MV-4-11 (cell line): ENCODE measurements at regions not wholly inside any gene's neighbourhood (a gene's known extent, or its start where the extent isn't known, plus 50 kb on each side); places are given as distances from the start of the nearest gene placed in this dataset.
"Not testable (repeated sequence)": the region's sequence is repeated elsewhere in the genome, so short reads cannot be mapped to it uniquely, and the experiment has no call there.

Experiments used
- DNase-seq: peaks from one replicate; lab custom pipeline; 2025; lab: John Stamatoyannopoulos, UW

GRCh38 chr14:98914942-98915341 is 357.1 kb downstream of the BCL11B start:
- DNase-seq: no peak

DNA sequence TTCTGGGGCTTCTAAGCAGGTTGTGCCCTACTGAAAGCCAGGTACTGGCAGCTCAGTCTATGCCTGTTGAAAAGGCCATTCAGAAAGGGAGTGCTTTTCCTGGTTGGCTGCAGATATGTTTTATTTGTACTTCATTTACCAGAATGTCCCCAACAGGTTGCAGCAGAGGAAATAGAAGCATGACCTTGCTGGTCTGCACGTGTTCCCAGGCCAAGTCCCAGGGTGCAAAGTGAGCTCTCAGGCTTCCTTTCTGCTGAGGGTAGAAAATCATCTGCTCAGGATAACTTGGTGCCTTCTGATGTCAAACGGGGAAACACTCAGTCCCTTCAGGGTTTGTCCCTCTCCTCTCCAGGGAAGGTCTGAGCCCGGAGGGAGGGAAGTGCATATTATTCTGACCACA is 356.4 kb downstream of the BCL11B start:
- no peak for DNase-seq

DNA sequence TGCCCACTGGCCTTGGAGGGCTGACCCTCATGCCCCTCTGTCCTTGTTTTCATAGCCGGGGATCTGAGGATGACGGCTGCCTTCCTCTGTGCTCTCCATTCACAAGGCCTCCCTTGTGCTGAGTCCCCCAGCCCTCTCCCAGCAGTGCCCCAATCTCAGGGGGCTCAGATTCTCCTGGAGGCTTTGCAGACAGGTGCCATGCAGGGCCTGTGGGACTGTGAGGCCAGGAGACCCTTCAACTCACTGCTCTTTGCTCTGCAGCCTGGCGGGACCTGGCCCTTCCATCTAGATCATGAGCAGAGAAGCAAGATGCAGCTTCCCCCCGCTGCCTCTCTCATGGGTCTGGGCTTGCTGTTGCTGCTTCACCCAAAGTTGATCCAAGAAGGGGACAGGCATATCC is 356.0 kb downstream of the BCL11B start:
- DNase-seq: no peak

- peak; percentile 11 for DNase-seq
These were observed 355.5 kb downstream of the BCL11B start for GRCh38 chr14:98916476-98916875.

DNA sequence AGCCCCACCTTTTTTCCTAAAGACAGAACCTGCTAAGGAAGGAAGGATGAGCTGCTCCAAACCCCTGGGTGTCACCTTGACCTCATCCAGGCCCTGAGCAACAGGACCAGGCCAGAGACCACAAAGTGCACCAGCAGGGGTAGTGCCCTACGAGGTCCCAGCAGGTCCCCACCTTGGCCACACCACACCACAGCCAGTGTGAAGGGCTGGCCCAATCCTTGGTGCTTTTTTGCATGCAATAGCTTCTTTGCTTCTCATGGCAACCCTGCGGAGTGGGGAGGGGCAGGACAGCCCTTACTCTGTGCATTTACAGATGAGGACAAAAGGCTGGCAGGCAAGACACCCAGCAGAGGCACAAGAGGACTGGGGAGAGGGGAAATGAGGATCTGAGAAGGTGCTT is 352.6 kb downstream of the BCL11B start:
- DNase-seq: no peak

- not testable (repeated sequence) for DNase-seq
These were observed 350.7 kb downstream of the BCL11B start for GRCh38 chr14:98921306-98921705.

- DNase-seq: no peak
These were observed 348.4 kb downstream of the BCL11B start for GRCh38 chr14:98923596-98923995.

- no peak for DNase-seq
These were observed 348.0 kb downstream of the BCL11B start for GRCh38 chr14:98924046-98924445.

DNA sequence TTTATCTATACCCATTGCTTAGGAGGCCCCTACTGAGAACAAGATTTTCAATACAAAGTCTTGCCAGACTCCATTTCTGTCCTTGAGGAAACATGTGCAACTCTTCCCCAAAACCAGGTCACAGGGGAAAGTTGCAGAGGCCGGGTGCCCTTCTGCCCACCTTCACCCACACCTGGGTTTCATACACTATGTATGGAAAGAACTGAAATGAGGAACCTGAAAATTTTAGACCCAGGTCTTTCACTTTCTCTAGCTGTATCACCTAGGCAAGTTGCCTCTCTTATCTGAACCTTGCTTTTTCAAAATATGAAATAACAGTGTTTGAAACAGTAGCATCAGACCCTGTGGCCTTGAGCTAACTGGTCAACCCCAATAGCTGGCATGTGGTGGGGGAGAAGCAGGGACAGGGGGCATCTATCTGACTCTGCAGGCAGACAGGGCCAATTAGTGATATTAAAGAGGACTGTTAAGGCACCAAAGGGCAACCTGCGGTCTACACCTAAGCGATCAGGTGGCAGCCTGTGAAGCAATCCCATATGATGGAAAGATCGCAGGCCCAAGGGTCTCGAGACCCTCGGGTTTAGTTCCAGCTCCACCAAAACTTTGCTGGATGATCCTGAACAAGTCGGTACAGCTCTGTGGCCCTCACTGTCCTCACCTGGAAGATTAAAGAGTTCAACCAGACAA is 346.5 kb downstream of the BCL11B start:
- DNase-seq: no peak

GRCh38 chr14:98926146-98926545 is 345.9 kb downstream of the BCL11B start:
- no peak for DNase-seq

DNA sequence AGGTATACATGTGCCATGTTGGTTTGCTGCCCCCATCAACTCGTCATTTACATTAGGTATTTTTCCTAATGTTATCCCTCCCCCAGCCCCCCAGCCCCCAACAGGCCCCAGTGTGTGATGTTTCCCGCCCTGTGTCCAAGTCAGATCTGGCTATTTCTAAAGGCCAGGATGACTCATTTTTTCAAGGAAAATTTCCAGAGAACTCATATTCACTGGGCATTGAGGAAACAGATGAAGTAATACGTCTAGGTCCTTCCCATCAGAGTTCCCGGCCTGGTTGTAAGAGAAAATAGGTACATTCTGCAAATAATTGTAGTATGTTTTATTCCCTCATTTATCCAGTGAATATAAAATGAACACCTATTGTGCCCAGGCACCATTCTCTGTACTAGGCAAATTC is 345.2 kb downstream of the BCL11B start:
- DNase-seq: no peak

- DNase-seq: no peak
These were observed 344.0 kb downstream of the BCL11B start for GRCh38 chr14:98927986-98928385.

- DNase-seq: no peak
These were observed 343.6 kb downstream of the BCL11B start for GRCh38 chr14:98928418-98928817.

DNA sequence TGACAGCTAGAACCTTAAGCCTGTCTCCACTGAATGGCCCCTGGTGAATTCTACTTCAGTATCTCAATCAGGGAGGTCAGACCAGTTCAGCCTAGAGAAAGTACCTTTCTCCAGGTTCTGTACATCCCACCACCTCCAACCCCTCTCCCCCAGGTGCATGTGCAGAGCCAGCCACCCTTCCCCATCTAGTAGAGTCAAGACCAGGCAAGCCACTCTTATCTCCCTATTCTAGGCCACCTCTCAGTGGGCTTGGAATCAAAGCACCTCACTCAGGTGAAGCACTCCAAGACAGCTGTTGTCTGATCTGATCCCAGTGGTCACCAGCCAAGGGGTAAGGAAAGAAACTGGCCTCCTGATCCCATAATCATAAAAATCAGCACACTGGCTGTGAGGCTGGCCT is 340.9 kb downstream of the BCL11B start:
- no peak for DNase-seq

DNA sequence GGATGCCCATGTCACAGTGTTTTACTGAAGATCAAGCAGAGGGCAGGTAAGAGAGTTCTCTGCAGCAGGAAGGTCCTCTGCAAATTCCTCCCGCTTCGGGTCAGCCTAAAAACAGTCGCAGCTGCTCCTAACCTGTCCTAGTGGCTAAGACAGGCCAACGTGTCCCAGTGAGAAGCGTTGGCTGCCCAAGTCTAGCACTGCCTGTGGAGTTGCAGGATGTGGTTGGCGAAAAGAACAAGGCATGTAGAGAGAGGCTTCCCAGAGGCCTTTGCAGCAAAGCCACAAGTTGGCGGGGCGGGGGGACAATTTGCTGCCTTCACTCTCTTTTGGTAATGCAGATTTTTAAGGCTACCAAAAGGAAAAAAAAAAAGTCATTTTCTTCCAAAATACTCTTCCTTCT is 340.1 kb downstream of the BCL11B start:
- DNase-seq: peak; percentile 38

GRCh38 chr14:98932431-98933325 is 339.3 kb downstream of the BCL11B start:
- no peak for DNase-seq

GRCh38 chr14:98934569-98934968 is 337.4 kb downstream of the BCL11B start:
- DNase-seq: not testable (repeated sequence)

DNA sequence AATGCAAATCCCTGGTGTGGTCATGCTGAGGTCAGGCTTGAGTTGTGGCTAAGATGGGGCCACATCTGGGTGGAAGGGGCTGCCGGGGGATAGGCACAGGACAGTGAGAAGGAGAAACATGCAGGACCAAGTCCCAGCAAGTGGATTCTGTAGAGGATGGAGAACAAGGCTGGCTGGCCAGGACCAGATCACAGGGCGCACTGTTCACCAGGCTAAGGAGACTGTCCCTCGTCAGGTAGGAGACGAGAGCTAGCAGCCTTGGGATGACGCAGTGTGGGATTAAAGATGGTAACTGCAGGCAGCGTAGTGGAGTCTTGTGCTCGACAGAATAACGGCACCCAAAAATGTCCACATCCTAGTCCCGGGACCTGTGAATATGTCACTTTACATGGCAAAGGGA is 336.1 kb downstream of the BCL11B start:
- DNase-seq: no peak

- DNase-seq: no peak
These were observed 335.0 kb downstream of the BCL11B start for GRCh38 chr14:98937021-98937420.

DNA sequence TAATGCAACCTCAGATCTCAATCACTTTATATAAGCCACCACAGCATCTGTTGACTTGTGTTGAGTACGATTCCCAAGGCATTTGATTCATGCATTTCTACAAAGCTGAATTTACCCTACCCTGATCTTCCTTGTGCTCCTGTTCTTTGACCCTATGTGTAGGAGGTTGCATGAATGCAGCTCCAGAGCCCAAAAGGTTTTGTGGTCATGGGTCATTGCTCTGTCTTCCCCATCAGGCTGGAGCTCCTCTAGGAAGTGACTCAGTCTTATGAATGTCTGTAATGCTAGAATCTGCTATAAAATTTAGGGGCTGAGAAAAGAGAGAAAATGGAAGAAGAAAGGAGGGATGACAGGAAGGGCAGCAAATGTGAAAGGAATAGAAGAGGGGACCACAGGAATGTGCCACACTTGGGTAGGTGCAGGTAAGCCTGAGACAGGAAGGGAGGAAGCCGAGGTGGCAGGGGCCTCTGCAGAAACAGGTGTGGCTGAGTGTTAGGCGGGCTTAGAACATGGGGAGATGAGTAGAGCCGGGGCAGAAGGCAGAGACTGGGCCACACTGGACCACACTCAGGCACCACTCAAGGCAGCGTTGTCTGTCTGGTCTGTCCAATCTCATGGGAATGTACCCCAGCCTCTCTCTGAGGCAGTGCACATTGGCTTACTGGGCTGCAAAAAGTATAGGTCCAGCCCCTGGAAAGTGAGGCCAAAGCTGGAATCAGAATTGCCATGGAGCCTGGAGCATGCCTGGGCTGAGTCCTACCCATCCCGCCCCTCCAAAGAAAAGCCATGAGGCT is 334.1 kb downstream of the BCL11B start:
- peak; percentile 36 for DNase-seq

GRCh38 chr14:98940693-98941437 is 331.1 kb downstream of the BCL11B start:
- no peak for DNase-seq

DNA sequence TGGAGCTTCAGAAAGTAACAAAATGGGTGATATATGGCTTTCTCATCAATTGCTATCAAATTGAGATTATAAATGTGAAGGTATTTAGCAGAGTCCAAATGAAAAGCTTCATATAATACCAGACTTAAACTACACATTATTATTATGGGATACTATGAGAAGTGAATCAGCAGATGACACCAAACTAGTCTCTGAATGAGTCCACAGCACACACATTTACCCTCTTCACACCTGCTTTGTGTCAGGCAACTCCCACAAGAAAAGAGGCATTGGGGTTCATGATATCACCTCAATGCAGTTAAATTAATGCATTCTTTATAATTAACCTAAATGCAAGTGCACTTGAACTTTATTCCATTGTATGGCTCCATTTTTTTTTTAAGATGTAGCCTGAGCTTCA is 330.5 kb downstream of the BCL11B start:
- DNase-seq: no peak
